Activated CD4-positive, alpha-beta T cell treated with anti-CD3 and anti-CD28 coated beads, Interleukin-2, amount 10 ng/mL, durations not matched to agents 7 days and 5 days (primary cell): ENCODE measurements at regions not wholly inside any gene's neighbourhood (a gene's known extent, or its start where the extent isn't known, plus 50 kb on each side); places are given as distances from the start of the nearest gene placed in this dataset.
"Not testable (repeated sequence)": the region's sequence is repeated elsewhere in the genome, so short reads cannot be mapped to it uniquely, and the experiment has no call there.

ENCODE experiments used
- CTCF ChIA-PET: fragments of 350-600 bp; sonication (Branson Sonifier 250); formaldehyde crosslinking; loops from one replicate; lab custom pipeline; 2021; ENCODE audit warnings: antibody characterized with exemption; lab: Charles Lee
- POLR2A ChIA-PET: fragments of 350-600 bp; sonication (Branson Sonifier 250); formaldehyde crosslinking; loops from one replicate; lab custom pipeline; 2021; ENCODE audit warnings: antibody characterized with exemption; lab: Charles Lee
- DNase-seq: peaks from one replicate; pipeline ENCODE4 v3.0.0-alpha.2; 2020
- H3K27ac Mint-ChIP-seq: one replicate; pipeline ENCODE4 v1.8.0; 2021; ENCODE audit warnings: mild to moderate bottlenecking, moderate library complexity, mixed read lengths
- H3K27me3 Mint-ChIP-seq: one replicate; pipeline ENCODE4 v1.8.0; 2021; ENCODE audit warnings: mixed read lengths
- H3K36me3 Mint-ChIP-seq: one replicate; pipeline ENCODE4 v1.8.0; 2021; ENCODE audit warnings: low read depth, mixed read lengths
- H3K4me1 Mint-ChIP-seq: one replicate; pipeline ENCODE4 v1.8.0; 2021; ENCODE audit warnings: mixed read lengths
- H3K4me3 Mint-ChIP-seq: one replicate; pipeline ENCODE4 v1.8.0; 2021; ENCODE audit warnings: mild to moderate bottlenecking, moderate library complexity, mixed read lengths
- H3K9me3 Mint-ChIP-seq: one replicate; pipeline ENCODE4 v1.8.0; 2021; ENCODE audit warnings: mixed read lengths

DNA sequence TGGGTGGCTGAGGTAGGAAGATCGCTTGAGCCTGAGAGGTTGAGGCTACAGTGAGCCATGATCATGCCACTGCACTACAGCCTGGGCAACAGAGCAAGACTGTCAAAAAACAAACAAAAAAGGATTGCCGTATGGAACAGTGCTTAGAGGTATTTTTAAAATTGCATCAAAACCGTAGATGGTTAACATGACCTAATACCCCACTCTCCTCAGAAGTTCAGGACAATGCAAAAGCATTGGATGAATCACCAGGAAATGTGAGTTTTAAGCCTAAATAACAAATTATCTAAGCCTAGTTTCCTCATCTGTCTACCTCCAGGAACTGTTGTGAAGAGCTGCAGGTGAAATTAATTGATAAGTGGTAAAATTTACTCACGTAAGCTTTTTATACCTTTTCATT is 123.8 kb upstream of the ID4 start:
- CTCF ChIA-PET = no interaction called here
- H3K36me3 Mint-ChIP-seq = no peaks in the 10 kb centered on the region

DNA sequence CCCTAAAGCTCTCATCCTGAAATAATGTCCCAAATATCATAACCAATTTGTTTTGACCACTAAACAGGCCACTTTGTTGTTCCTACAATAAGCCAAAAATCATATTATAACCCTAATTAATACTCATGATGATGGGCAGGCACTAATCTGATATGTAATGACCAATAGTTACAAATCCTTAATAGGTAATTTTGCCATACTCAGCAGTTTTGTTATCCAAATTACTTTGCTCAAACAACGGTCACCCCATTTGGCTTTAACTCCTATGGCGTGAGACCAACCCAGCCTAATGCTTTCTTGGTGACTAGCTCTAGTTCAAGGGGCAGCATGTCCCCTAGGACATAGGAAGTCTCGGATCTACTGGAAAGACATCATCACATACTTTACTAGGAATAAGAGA is 123.2 kb upstream of the ID4 start:
- DNase-seq = no peak
- ChIA-PET POLR2A (interaction anchor here (0.6 kb wide), 1 partner anchor 22 kb away, joined by 3 read pairs; no protein-coding TSS in a partner anchor), CTCF (no interaction called here)
- no peaks in the 10 kb centered on the region for H3K9me3 Mint-ChIP-seq
- no peak overlapping the region for H3K4me3 Mint-ChIP-seq
- no peaks in the 10 kb centered on the region for H3K36me3 Mint-ChIP-seq
- no peaks in the 10 kb centered on the region for H3K27me3 Mint-ChIP-seq
- H3K4me1 Mint-ChIP-seq = no peaks in the 10 kb centered on the region
- no peak overlapping the region for H3K27ac Mint-ChIP-seq

More for the DNA sequence above, 123.8 kb upstream of the ID4 start:
- Mint-ChIP-seq H3K9me3 (no peaks in the 10 kb centered on the region), H3K27me3 (no peaks in the 10 kb centered on the region), H3K4me1 (no peaks in the 10 kb centered on the region), H3K27ac (no peak overlapping the region), H3K4me3 (no peak overlapping the region)
- POLR2A ChIA-PET = no interaction called here
- no peak for DNase-seq

DNA sequence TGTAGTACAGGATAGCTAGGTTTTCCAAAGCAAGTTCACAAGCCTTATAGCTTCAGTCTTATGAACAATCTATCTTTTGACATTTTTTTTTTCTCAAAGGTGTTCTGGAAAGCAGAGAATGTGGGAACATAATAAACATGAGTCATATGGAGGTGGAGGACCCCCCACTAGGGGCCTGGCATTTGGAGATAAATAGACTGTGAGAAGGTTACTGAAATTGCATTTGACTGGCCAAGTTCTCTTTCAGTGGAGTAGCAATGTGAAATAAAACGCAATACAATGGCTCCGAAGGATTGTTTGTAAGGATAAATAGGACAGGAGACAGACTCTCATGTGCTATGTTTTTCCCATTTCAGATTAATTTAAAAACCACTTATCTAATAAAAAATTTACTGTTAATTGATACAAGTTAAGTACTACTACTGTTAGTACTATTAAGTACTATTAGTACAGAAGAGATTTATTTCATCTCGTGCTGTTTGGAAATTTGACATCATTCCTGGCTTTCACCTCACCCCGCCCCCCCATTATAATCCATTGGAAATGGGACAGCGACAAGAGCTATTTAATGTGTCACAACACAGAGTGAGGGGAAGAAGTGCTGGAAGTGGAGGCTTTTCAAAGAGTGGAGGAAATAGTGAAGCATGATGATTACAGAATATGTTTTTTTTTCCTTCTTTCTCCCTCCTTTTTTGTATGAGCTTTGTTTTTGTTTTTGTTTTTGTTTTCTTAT is 122.6 kb upstream of the ID4 start:
- Mint-ChIP-seq H3K36me3 (no peaks in the 10 kb centered on the region), H3K27ac (no peak overlapping the region), H3K4me1 (no peaks in the 10 kb centered on the region), H3K9me3 (no peaks in the 10 kb centered on the region), H3K27me3 (no peaks in the 10 kb centered on the region), H3K4me3 (no peak overlapping the region)
- ChIA-PET CTCF (no interaction called here), POLR2A (interaction anchor here (0.6 kb wide), 1 partner anchor 22 kb away, joined by 3 read pairs; no protein-coding TSS in a partner anchor)
- no peak for DNase-seq

DNA sequence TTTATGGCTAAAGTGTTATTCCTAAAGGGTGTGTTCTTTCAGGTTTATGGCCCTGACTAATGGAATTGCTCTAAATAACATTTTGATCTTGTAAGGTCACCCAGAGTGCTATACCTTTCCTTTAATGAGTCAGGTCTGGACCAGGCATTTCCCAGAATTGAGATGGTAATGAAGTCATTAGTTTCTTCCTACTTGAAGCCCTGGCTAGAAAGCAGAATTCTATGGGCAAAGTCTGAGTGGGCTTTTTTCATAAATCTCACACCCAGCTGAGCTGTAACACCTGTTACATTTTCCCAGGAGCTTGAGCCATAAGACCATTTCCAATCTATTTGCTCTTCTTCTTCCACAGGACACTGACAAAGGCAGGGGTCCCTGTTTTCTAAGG is 122.0 kb upstream of the ID4 start:
- Mint-ChIP-seq H3K36me3 (no peaks in the 10 kb centered on the region), H3K27me3 (no peaks in the 10 kb centered on the region), H3K4me3 (no peak overlapping the region), H3K27ac (no peak overlapping the region), H3K4me1 (no peaks in the 10 kb centered on the region), H3K9me3 (no peaks in the 10 kb centered on the region)
- ChIA-PET POLR2A (no interaction called here), CTCF (no interaction called here)
- DNase-seq = no peak

DNA sequence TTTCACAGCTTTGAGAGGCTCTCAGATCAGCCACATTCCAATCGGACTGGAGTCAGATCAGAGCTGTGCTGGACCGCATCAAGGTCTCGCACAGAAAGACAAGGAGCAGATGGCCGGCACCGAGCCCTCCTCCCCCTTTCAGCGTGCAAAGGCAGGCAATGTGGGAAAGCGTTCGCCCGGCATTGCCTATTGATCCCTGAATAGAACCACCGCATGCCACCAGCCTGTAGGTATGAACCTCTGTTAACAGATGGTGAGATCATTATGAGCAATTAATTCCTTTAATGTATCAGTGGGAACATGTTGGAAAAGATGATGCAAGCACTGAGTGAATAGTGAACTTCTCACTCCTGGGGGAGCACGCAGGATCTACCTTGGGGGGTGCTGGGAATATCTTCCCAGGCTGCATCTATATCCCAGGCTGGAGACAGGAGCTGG is 117.5 kb upstream of the ID4 start:
- no peaks in the 10 kb centered on the region for H3K9me3 Mint-ChIP-seq
- no peak overlapping the region for H3K4me3 Mint-ChIP-seq
- H3K27me3 Mint-ChIP-seq = no peaks in the 10 kb centered on the region
- ChIA-PET POLR2A (no interaction called here), CTCF (no interaction called here)
- no peak overlapping the region for H3K27ac Mint-ChIP-seq
- DNase-seq = no peak
- H3K36me3 Mint-ChIP-seq = no peaks in the 10 kb centered on the region
- H3K4me1 Mint-ChIP-seq = no peaks in the 10 kb centered on the region

DNA sequence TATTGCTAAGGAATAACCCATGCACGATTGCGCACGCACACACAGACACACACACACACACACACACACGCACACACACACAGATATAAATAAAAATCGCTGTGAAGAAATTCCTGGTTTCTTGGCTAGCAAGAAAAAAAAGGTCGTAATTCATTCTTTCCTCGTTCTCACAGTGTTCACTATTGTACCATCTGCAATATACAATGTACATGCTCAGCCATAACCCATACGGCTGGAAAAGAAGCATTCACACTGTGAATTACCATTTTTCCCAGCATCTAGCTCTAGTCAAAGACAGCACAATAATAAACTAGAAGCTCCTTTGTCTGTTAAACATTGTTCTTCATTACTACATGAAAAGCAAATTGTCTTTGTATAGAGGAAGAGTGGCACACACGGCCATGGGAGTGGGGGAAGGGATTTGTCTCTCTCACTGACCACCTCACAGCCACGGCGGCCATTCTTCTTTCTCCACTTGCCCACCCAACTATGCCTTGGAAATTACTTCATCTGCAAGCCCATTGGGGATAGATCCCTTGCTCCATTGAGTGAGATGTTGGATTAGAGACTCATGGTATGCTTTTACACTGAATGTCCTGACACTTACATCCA is 115.3 kb upstream of the ID4 start:
- Mint-ChIP-seq H3K4me3 (no peak overlapping the region), H3K27ac (no peak overlapping the region), H3K36me3 (no peaks in the 10 kb centered on the region), H3K9me3 (peaks cover 3% of the 10 kb centered on the region), H3K4me1 (no peaks in the 10 kb centered on the region), H3K27me3 (no peaks in the 10 kb centered on the region)
- DNase-seq = no peak
- POLR2A ChIA-PET = no interaction called here
- CTCF ChIA-PET = no interaction called here

DNA sequence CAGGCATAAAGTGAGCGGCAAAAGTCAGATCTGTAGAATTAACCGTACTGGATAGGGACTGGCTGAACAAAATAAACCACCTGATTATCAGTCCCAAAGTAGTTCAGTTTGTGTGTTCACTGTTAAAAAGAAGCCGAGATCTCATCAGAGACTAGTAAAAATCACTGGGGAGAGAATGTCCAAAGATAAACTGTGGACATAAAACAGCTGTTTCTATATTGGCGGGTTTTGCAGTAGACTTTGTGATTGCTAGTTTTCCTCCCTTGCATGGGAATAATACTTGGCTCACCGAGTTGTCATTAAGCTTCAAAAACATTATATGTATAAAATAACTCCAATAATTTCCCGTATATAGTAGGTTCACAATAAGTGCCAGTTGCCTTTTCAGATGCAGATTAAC is 114.2 kb upstream of the ID4 start:
- CTCF ChIA-PET = no interaction called here
- Mint-ChIP-seq H3K27ac (no peak overlapping the region), H3K9me3 (peaks cover 3% of the 10 kb centered on the region), H3K4me3 (no peak overlapping the region), H3K4me1 (no peaks in the 10 kb centered on the region), H3K36me3 (no peaks in the 10 kb centered on the region), H3K27me3 (no peaks in the 10 kb centered on the region)
- POLR2A ChIA-PET = no interaction called here
- no peak for DNase-seq

DNA sequence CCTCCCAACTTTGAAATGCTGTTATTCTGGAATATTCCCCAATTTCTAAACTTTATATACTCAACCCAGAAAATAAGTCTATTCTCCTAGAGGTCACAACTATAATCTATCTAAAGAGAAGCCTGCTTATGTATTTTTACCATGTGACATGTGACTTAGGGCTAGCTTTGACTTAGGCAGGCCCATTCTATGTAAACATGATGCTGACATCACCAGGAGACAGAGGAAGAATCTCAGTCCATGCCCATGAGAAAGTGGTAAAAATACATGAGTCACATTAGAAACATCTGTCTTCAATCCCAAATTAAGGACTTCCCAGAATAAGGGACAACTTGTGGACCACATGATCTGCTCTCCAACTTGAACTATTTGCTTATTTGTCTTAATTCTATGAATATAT is 113.6 kb upstream of the ID4 start:
- Mint-ChIP-seq H3K9me3 (peaks cover 3% of the 10 kb centered on the region), H3K36me3 (no peaks in the 10 kb centered on the region), H3K27me3 (no peaks in the 10 kb centered on the region), H3K4me3 (no peak overlapping the region), H3K4me1 (no peaks in the 10 kb centered on the region), H3K27ac (no peak overlapping the region)
- POLR2A ChIA-PET = no interaction called here
- DNase-seq = no peak
- CTCF ChIA-PET = interaction anchor here (1.2 kb wide), 1 partner anchor 13 kb away, joined by 3 read pairs; no protein-coding TSS in a partner anchor

DNA sequence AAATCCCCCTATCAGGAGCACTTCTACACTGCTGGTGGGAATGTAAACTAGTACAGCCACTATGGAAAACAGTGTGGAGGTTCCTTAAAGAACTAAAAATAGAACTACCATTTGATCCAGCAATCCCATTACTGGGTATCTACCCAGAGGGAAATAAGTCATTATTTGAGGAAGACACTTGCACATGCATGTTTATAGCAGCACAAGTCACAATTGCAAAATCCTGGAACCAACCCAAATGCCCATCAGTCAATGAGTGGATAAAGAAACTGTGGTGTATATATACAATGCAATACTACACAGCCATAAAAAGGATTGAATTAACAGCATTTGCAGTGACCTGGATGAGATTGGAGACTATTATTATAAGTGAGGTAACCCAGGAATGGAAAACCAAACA is 111.7 kb upstream of the ID4 start:
- DNase-seq, H3K9me3 Mint-ChIP-seq, H3K4me1 Mint-ChIP-seq, H3K27ac Mint-ChIP-seq, H3K27me3 Mint-ChIP-seq, H3K4me3 Mint-ChIP-seq, H3K36me3 Mint-ChIP-seq, POLR2A ChIA-PET: not testable (repeated sequence)
- CTCF ChIA-PET = interaction anchor here (0.6 kb wide), 1 partner anchor 20 kb away, joined by 3 read pairs; no protein-coding TSS in a partner anchor

DNA sequence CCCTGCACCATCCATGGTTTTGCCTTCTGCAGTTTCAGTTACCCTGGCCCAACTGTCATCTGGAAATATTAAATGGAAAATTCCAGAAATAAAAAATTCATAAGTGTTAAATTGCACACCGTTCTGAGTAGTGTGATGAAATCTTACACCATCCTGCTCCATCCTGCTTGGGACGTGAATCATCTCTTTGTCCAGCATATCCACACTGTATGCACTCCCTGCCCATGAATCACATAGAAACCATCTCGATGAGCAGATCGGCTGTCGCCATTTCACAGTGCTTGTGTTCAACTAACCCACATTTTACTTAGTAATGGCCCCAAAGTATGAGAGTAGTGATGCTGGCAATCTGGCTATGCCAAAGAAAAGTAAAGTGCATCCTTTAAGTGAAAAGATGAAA is 105.9 kb upstream of the ID4 start:
- no peaks in the 10 kb centered on the region for H3K9me3 Mint-ChIP-seq
- H3K36me3 Mint-ChIP-seq = no peaks in the 10 kb centered on the region
- no peaks in the 10 kb centered on the region for H3K4me1 Mint-ChIP-seq
- H3K27me3 Mint-ChIP-seq = no peaks in the 10 kb centered on the region
- no peak overlapping the region for H3K27ac Mint-ChIP-seq
- ChIA-PET CTCF (no interaction called here), POLR2A (no interaction called here)
- no peak overlapping the region for H3K4me3 Mint-ChIP-seq
- DNase-seq = no peak

DNA sequence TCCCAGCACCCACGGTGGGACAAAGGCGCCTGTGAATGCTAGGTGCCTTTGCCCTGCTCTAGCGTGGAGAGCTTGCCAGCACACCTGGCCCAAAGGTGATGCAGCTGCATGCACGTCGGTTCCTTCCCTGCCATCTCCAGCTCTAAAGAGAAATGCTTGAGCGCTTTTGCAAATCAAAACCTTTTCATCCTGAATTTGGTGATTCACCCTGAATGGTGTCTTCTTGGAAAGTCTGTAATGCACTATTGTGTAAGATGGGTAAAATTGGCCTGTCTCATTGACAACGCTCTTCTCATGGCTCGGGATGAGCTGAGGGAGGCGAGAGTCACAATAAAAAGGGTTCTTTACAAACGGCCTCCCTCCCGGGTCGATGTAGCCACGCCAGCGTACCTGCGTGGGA is 103.1 kb upstream of the ID4 start:
- H3K9me3 Mint-ChIP-seq = no peaks in the 10 kb centered on the region
- no peak overlapping the region for H3K4me3 Mint-ChIP-seq
- ChIA-PET POLR2A (no interaction called here), CTCF (no interaction called here)
- DNase-seq = no peak
- no peak overlapping the region for H3K27ac Mint-ChIP-seq
- no peaks in the 10 kb centered on the region for H3K27me3 Mint-ChIP-seq
- no peaks in the 10 kb centered on the region for H3K36me3 Mint-ChIP-seq
- no peaks in the 10 kb centered on the region for H3K4me1 Mint-ChIP-seq

DNA sequence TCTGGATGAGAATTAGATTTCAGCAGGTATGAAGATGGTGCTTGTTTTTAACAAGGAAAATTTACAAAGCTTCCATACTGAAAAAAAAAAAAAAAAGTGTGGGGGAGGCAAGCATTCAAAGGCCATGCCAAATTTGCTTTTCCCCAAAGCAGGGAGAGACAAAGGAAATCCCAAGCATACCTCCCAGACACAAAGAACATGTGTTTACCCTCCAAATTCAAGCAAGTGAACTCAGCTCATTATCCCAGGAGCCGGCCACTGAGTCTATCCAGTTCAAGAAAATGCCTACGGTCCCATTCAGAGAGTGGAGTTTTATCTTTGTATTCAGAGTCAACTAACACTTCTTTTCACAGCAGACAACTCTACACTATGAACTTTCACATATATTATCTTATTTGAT is 102.7 kb upstream of the ID4 start:
- no peak overlapping the region for H3K27ac Mint-ChIP-seq
- H3K4me3 Mint-ChIP-seq = no peak overlapping the region
- no peaks in the 10 kb centered on the region for H3K27me3 Mint-ChIP-seq
- no peaks in the 10 kb centered on the region for H3K36me3 Mint-ChIP-seq
- no peak for DNase-seq
- CTCF ChIA-PET = no interaction called here
- POLR2A ChIA-PET = no interaction called here
- no peaks in the 10 kb centered on the region for H3K9me3 Mint-ChIP-seq
- no peaks in the 10 kb centered on the region for H3K4me1 Mint-ChIP-seq

DNA sequence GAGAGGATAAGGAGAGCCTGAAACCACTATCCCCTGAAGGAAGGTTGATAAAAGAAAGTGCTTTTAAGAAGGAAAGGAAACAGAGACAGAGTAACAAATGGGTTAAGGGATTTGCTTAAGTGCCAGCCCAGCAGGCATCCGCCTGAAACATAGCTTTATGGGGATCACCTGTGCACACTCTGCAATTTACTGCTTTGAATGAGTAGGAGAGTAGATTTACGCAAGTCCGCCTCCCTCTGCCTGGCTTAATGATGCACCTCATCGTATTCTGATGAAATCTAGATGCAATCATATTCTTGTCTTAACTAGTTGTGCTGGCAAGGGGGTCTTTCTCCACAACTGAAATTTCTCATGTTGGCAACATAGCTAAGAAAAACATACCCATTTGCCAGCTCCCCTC is 101.1 kb upstream of the ID4 start:
- POLR2A ChIA-PET = no interaction called here
- no peak overlapping the region for H3K27ac Mint-ChIP-seq
- H3K9me3 Mint-ChIP-seq = no peaks in the 10 kb centered on the region
- H3K36me3 Mint-ChIP-seq = no peaks in the 10 kb centered on the region
- no peak overlapping the region for H3K4me3 Mint-ChIP-seq
- no peaks in the 10 kb centered on the region for H3K4me1 Mint-ChIP-seq
- DNase-seq = no peak
- CTCF ChIA-PET = no interaction called here
- H3K27me3 Mint-ChIP-seq = no peaks in the 10 kb centered on the region

DNA sequence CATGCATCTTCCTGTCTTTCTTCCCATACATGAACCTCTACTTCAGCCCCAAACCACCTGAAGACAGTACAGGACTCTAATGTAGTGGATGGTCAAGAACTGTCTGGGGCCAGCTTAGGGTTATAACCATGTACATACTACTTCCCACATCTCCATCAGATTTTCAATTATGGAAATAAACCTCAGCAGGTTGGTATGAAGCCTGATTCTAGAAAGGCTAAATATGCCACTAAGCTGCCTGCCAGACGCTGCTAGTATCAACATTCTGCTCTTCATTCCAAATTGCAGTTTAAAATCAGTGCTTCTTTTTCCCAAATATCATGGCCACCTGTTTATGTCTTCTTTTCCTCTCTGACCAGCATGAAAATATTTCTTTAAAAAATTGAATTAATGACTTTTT is 99.2 kb upstream of the ID4 start:
- CTCF ChIA-PET = no interaction called here
- no peak overlapping the region for H3K27ac Mint-ChIP-seq
- DNase-seq = no peak

More for the DNA sequence above, 99.2 kb upstream of the ID4 start:
- H3K4me3 Mint-ChIP-seq = no peak overlapping the region
- H3K36me3 Mint-ChIP-seq = no peaks in the 10 kb centered on the region
- H3K4me1 Mint-ChIP-seq = no peaks in the 10 kb centered on the region
- POLR2A ChIA-PET = no interaction called here
- no peaks in the 10 kb centered on the region for H3K9me3 Mint-ChIP-seq
- H3K27me3 Mint-ChIP-seq = no peaks in the 10 kb centered on the region
